IMR-90 (cell line): ENCODE measurements at regions not wholly inside any gene's neighbourhood (a gene's known extent, or its start where the extent isn't known, plus 50 kb on each side); places are given as distances from the start of the nearest gene placed in this dataset.

Source experiments
- ATAC-seq: fragments of 200-7000 bp; cut with Tn5 transposase; 2 replicates; pipeline ENCODE4 v1.9.1; 2020; ENCODE audit warnings: low read depth, mild to moderate bottlenecking, moderate library complexity
- BruUV-seq: library from RNA; stranded (reverse); fragments of 400-500 nt; replicated peaks from 2 replicates; lab custom pipeline; 2021; lab: Mats Ljungman, UMichigan
- CTCF ChIA-PET: fragments of 300-600 bp; formaldehyde crosslinking; extraction: SDS; loops from one replicate; lab custom pipeline; 2021; ENCODE audit warnings: antibody characterized with exemption; lab: Yijun Ruan, JAX
- POLR2A ChIA-PET: fragments of 300-600 bp; sonication (Branson Sonifier 250); formaldehyde crosslinking; loops from one replicate; lab custom pipeline; 2022; ENCODE audit warnings: antibody characterized with exemption; ENCODE audit not compliant: unreplicated experiment; lab: Charles Lee
- DNase-seq: peaks from one replicate; pipeline ENCODE4 v3.0.0; 2013
- H2AFZ ChIP-seq: replicated peaks from 2 replicates; pipeline ENCODE3; 2013; ENCODE audit warnings: low read length, mild to moderate bottlenecking; ENCODE audit not compliant: poor library complexity
- H2AK5ac ChIP-seq: 2 replicates; pipeline ENCODE4 v1.6.1; 2013; ENCODE audit warnings: low read depth, low read length, inconsistent platforms
- H2AK9ac ChIP-seq: replicated peaks from 2 replicates; pipeline ENCODE3; 2013; ENCODE audit warnings: mild to moderate bottlenecking, low read depth, low read length, moderate library complexity; ENCODE audit not compliant: poor library complexity
- H2BK120ac ChIP-seq: 2 replicates; pipeline ENCODE4 v1.6.1; 2013; ENCODE audit warnings: low read depth, low read length, inconsistent platforms
- H2BK15ac ChIP-seq: 3 replicates; pipeline ENCODE4 v1.6.1; 2013; ENCODE audit warnings: low read depth, low read length, inconsistent platforms
- H2BK20ac ChIP-seq: 2 replicates; pipeline ENCODE4 v1.6.1; 2013; ENCODE audit warnings: low read depth, mild to moderate bottlenecking, inconsistent platforms, low read length, moderate library complexity
- H2BK5ac ChIP-seq: 2 replicates; pipeline ENCODE4 v1.6.1; 2013; ENCODE audit warnings: mild to moderate bottlenecking, low read depth, low read length, inconsistent platforms; ENCODE audit not compliant: poor library complexity, severe bottlenecking
- H3K14ac ChIP-seq: replicated peaks from 2 replicates; pipeline ENCODE4 v1.6.1; 2013; ENCODE audit warnings: low read depth, low read length, inconsistent platforms
- H3K18ac ChIP-seq: 2 replicates; pipeline ENCODE4 v1.6.1; 2013; ENCODE audit warnings: low read depth, low read length, control low read depth
- H3K23ac ChIP-seq: 2 replicates; pipeline ENCODE4 v1.6.1; 2013; ENCODE audit warnings: low read depth, low read length, inconsistent platforms
- H3K27ac ChIP-seq: 2 replicates; pipeline ENCODE4 v1.5.1; 2013; ENCODE audit warnings: mild to moderate bottlenecking, control low read depth, low read length; ENCODE audit not compliant: insufficient read depth
- H3K27me3 ChIP-seq: 2 replicates; pipeline ENCODE4 v1.6.1; 2013; ENCODE audit warnings: low read length; ENCODE audit not compliant: control insufficient read depth, insufficient read depth
- H3K36me3 ChIP-seq: 2 replicates; pipeline ENCODE4 v1.6.1; 2013; ENCODE audit warnings: low read length, mixed read lengths; ENCODE audit not compliant: control insufficient read depth, insufficient read depth
- H3K4ac ChIP-seq: 2 replicates; pipeline ENCODE4 v1.6.1; 2013; ENCODE audit warnings: low read depth, low read length, inconsistent platforms
- H3K4me1 ChIP-seq: 2 replicates; pipeline ENCODE4 v1.6.1; 2013; ENCODE audit warnings: low read length, mixed read lengths; ENCODE audit not compliant: control insufficient read depth, insufficient read depth
- H3K4me2 ChIP-seq: 2 replicates; pipeline ENCODE4 v1.6.1; 2013; ENCODE audit warnings: low read depth, mild to moderate bottlenecking, control low read depth, low read length, moderate library complexity
- H3K4me3 ChIP-seq: 2 replicates; pipeline ENCODE4 v1.5.1; 2013; ENCODE audit warnings: low read depth, mild to moderate bottlenecking, control low read depth, low read length, moderate library complexity; ENCODE audit not compliant: insufficient read depth
- H3K56ac ChIP-seq: 2 replicates; pipeline ENCODE4 v1.6.1; 2013; ENCODE audit warnings: low read length, inconsistent platforms; ENCODE audit not compliant: insufficient read depth; ENCODE audit errors: extremely low read depth
- H3K79me1 ChIP-seq, 2 experiments: 2 replicates each; pipeline ENCODE4 v1.6.1; 2013; ENCODE audit warnings: low read length in 2 of 2, inconsistent platforms in 1 of 2, low read depth in 1 of 2
- H3K9ac ChIP-seq: 2 replicates; pipeline ENCODE4 v1.6.1; 2013; ENCODE audit warnings: low read depth, low read length, control low read depth
- H3K9me1 ChIP-seq: 2 replicates; pipeline ENCODE4 v1.6.1; 2013; ENCODE audit warnings: low read length, inconsistent platforms; ENCODE audit not compliant: insufficient read depth
- H3K9me3 ChIP-seq: 2 replicates; pipeline ENCODE4 v1.6.1; 2013; ENCODE audit warnings: low read length; ENCODE audit not compliant: control insufficient read depth, insufficient read depth
- H4K20me1 ChIP-seq: 2 replicates; pipeline ENCODE4 v1.6.1; 2013; ENCODE audit warnings: low read length, inconsistent platforms; ENCODE audit not compliant: insufficient read depth
- H4K5ac ChIP-seq: 2 replicates; pipeline ENCODE4 v1.6.1; 2013; ENCODE audit warnings: mild to moderate bottlenecking, low read depth, low read length, control low read depth
- H4K8ac ChIP-seq, 2 experiments: 2 replicates each; pipeline ENCODE4 v1.6.1; 2013; ENCODE audit warnings: low read depth in 2 of 2, low read length in 2 of 2, control low read depth in 1 of 2, inconsistent platforms in 1 of 2
- H4K91ac ChIP-seq: 2 replicates; pipeline ENCODE4 v1.6.1; 2013; ENCODE audit warnings: low read depth, low read length, inconsistent platforms; ENCODE audit not compliant: insufficient read depth
- BHLHE40 ChIP-seq: fragments of 150-350 bp; IDR thresholded peaks from 2 replicates; pipeline ENCODE4 v1.6.1; 2016; ENCODE audit warnings: mild to moderate bottlenecking, low read depth, low read length
- CEBPB ChIP-seq: IDR thresholded peaks from 2 replicates; pipeline ENCODE4 v1.6.1; 2012; ENCODE audit warnings: low read depth, low read length, improper control_type of control experiment
- CHD1 ChIP-seq: IDR thresholded peaks from 2 replicates; pipeline ENCODE4 v1.6.1; 2012; ENCODE audit warnings: low read depth, low read length, improper control_type of control experiment
- FOS ChIP-seq: fragments of 150-350 bp; IDR thresholded peaks from 2 replicates; pipeline ENCODE4 v1.6.1; 2016; ENCODE audit warnings: low read depth, low read length
- MAZ ChIP-seq: IDR thresholded peaks from 2 replicates; pipeline ENCODE4 v1.6.1; 2012; ENCODE audit warnings: low read depth, mild to moderate bottlenecking, low read length, improper control_type of control experiment, moderate library complexity, borderline replicate concordance
- MXI1 ChIP-seq: IDR thresholded peaks from 2 replicates; pipeline ENCODE4 v1.6.1; 2012; ENCODE audit warnings: low read depth, mild to moderate bottlenecking, low read length, moderate library complexity, borderline replicate concordance
- POLR2A ChIP-seq: IDR thresholded peaks from 2 replicates; pipeline ENCODE4 v1.6.1; 2012; ENCODE audit warnings: mild to moderate bottlenecking, low read depth, low read length
- RAD21 ChIP-seq: IDR thresholded peaks from 2 replicates; pipeline ENCODE4 v1.6.1; 2012; ENCODE audit warnings: low read length, improper control_type of control experiment
- RCOR1 ChIP-seq: IDR thresholded peaks from 2 replicates; pipeline ENCODE4 v1.6.1; 2012; ENCODE audit warnings: mild to moderate bottlenecking, low read length, improper control_type of control experiment; ENCODE audit not compliant: insufficient replicate concordance
- RFX5 ChIP-seq: IDR thresholded peaks from 2 replicates; pipeline ENCODE4 v1.8.0; 2012; ENCODE audit warnings: low read depth, mild to moderate bottlenecking, low read length, moderate library complexity
- SMC3 ChIP-seq: fragments of 150-350 bp; IDR thresholded peaks from 2 replicates; pipeline ENCODE4 v1.6.1; 2016; ENCODE audit warnings: low read depth, mild to moderate bottlenecking, antibody characterized with exemption, low read length, moderate library complexity
- WGBS, 2 experiments: methylation state at CpG; one replicate each; pipeline versions ENCODE4 v1.1.5 to v1.1.7; 2013; ENCODE audit warnings: missing lambda C conversion rate in 2 of 2; ENCODE audit not compliant: insufficient read length in 1 of 2; ENCODE audit errors: extremely low coverage in 2 of 2; 5-methylcytosine and 5-hydroxymethylcytosine counted together
- dilution Hi-C: fragments of 300-500 bp; cut with HindIII; formaldehyde crosslinking; loops from one replicate; pipeline ENCODE4 v1.14.3; 2018; ENCODE audit warnings: low sequenced_read_pairs; ENCODE audit not compliant: unreplicated experiment
- in situ Hi-C: fragments of 300-500 bp; cut with MboI; formaldehyde crosslinking; loops from 3 replicates; pipeline ENCODE4 v1.14.3; 2019; ENCODE audit warnings: low sequenced_read_pairs, inconsistent platforms, mixed read lengths
- intact Hi-C: fragments of 100-400 bp; cut with micrococcal nuclease; formaldehyde crosslinking; loops from 2 replicates; pipeline ENCODE4 v1.10.0; 2022
- TF ChIP-seq, protein P1 (sequence below): fragments of 150-350 bp; IDR thresholded peaks from 2 replicates; pipeline ENCODE4 v1.6.1; 2017; ENCODE audit warnings: mild to moderate bottlenecking, antibody characterized with exemption, low read length, low read depth
- TF ChIP-seq, protein P2 (sequence below): conservative IDR thresholded peaks from 2 replicates; pipeline ENCODE4 v1.5.1; 2012; ENCODE audit warnings: mild to moderate bottlenecking, low read depth, low read length, improper control_type of control experiment
- TF ChIP-seq, protein P3 (sequence below): fragments of 150-350 bp; IDR thresholded peaks from 2 replicates; pipeline ENCODE4 v1.6.1; 2016; ENCODE audit warnings: low read depth, mild to moderate bottlenecking, low read length, moderate library complexity, borderline replicate concordance

DNA sequence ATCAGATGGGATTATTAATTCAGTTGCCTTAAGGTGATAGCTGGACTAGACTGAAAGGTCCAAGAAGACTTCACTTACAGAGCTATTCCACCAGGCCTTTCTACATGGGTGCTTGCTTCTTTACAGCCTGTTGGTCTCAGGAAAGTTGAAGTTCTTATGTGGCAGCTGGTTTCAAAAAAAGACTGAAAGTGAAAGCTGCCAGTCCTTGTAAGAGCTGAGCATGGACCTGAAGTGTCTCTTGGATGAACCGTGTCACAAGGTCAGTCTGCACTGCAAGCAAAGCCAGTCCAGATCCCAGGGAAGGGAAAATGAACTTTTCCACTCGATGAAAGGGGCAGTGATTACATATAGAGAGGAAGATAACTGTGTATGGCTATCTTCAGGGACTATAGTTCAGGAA lies 201.5 kb upstream of the LUZP2 start:
- BruUV-seq, result no TSS peak
- WGBS, 2 experiments, result no CpG with 5 or more reads among the region's 2 CpGs
- Histone ChIP-seq H3K36me3 (no peaks in the 10 kb centered on the region), H3K14ac (peak overlapping the region; percentile 91), H3K4me3 (no peak overlapping the region), H2BK5ac (no peak overlapping the region), H3K9ac (peak overlapping the region; percentile 41; the same call in 1 of the 2 replicates), H2AFZ (peak overlapping the region; percentile 75), H2AK5ac (no peak overlapping the region), H4K91ac (no peak overlapping the region), H2BK15ac (no peak overlapping the region), H3K4me1 (peaks cover 2% of the 10 kb centered on the region; the same call in 1 of the 2 replicates), H3K27me3 (no peaks in the 10 kb centered on the region), H4K20me1 (no peaks in the 10 kb centered on the region), H4K5ac (peak overlapping the region; percentile 40), H3K27ac (no peak overlapping the region), H3K18ac (peak overlapping the region; percentile 30), H3K9me3 (no peaks in the 10 kb centered on the region), H3K4me2 (peak overlapping the region; percentile 71), H3K4ac (peak overlapping the region; percentile 60; the same call in 1 of the 2 replicates), H2BK120ac (peak overlapping the region; percentile 55; the same call in 1 of the 2 replicates), H3K23ac (peak overlapping the region; percentile 52; the same call in 1 of the 2 replicates), H3K9me1 (peaks cover 3% of the 10 kb centered on the region; the same call in 1 of the 2 replicates), H3K79me1 (no peaks in the 10 kb centered on the region), H2AK9ac (peak overlapping the region; percentile 57), H3K56ac (no peak overlapping the region), H2BK20ac (0 out of 2 replicates have a peak overlapping the region, but pooled peaks have one; percentile 47), H4K8ac (peak overlapping the region in 1 of 2 experiments; percentile 87; a peak in 2 of 4 replicates)
- peak; percentile 5 for DNase-seq
- peak; percentile 40 for ATAC-seq
- POLR2A ChIA-PET, result no interaction called here
- dilution Hi-C loops (no loop called here), in situ Hi-C loops (no loop called here), intact Hi-C loops (no loop called here)
- CTCF ChIA-PET, result no interaction called here
- TF ChIP-seq, protein P1, sequence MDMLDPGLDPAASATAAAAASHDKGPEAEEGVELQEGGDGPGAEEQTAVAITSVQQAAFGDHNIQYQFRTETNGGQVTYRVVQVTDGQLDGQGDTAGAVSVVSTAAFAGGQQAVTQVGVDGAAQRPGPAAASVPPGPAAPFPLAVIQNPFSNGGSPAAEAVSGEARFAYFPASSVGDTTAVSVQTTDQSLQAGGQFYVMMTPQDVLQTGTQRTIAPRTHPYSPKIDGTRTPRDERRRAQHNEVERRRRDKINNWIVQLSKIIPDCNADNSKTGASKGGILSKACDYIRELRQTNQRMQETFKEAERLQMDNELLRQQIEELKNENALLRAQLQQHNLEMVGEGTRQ, result no peak
- TF ChIP-seq CEBPB, result no peak
- TF ChIP-seq RCOR1, result no peak
- TF ChIP-seq, protein P2, sequence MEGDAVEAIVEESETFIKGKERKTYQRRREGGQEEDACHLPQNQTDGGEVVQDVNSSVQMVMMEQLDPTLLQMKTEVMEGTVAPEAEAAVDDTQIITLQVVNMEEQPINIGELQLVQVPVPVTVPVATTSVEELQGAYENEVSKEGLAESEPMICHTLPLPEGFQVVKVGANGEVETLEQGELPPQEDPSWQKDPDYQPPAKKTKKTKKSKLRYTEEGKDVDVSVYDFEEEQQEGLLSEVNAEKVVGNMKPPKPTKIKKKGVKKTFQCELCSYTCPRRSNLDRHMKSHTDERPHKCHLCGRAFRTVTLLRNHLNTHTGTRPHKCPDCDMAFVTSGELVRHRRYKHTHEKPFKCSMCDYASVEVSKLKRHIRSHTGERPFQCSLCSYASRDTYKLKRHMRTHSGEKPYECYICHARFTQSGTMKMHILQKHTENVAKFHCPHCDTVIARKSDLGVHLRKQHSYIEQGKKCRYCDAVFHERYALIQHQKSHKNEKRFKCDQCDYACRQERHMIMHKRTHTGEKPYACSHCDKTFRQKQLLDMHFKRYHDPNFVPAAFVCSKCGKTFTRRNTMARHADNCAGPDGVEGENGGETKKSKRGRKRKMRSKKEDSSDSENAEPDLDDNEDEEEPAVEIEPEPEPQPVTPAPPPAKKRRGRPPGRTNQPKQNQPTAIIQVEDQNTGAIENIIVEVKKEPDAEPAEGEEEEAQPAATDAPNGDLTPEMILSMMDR, result no peak
- no peak for TF ChIP-seq RAD21
- no peak for TF ChIP-seq BHLHE40
- no peak for TF ChIP-seq CHD1
- no peak for TF ChIP-seq RFX5
- TF ChIP-seq MAZ, result no peak
- no peak for TF ChIP-seq SMC3
- TF ChIP-seq POLR2A, result no peak
- no peak for TF ChIP-seq FOS
- TF ChIP-seq MXI1, result no peak
- TF ChIP-seq, protein P3, sequence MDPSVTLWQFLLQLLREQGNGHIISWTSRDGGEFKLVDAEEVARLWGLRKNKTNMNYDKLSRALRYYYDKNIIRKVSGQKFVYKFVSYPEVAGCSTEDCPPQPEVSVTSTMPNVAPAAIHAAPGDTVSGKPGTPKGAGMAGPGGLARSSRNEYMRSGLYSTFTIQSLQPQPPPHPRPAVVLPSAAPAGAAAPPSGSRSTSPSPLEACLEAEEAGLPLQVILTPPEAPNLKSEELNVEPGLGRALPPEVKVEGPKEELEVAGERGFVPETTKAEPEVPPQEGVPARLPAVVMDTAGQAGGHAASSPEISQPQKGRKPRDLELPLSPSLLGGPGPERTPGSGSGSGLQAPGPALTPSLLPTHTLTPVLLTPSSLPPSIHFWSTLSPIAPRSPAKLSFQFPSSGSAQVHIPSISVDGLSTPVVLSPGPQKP, result no peak
